MM.1S (cell line): ENCODE measurements at regions not wholly inside any gene's neighbourhood (a gene's known extent, or its start where the extent isn't known, plus 50 kb on each side); places are given as distances from the start of the nearest gene placed in this dataset.

Source experiments
- EZH2 ChIP-seq: fragments of 300-600 bp; sonication (generic); optimal IDR thresholded peaks from 2 replicates; pipeline ENCODE3; 2017; ENCODE audit warnings: low read depth, mild to moderate bottlenecking, antibody characterized with exemption, low read length, mixed read lengths
- TF ChIP-seq, protein P1 (sequence below): fragments of 300-600 bp; sonication (generic); IDR thresholded peaks from 2 replicates; pipeline ENCODE4 v1.5.1; 2016; ENCODE audit warnings: antibody characterized with exemption, low read length, mixed read lengths

DNA sequence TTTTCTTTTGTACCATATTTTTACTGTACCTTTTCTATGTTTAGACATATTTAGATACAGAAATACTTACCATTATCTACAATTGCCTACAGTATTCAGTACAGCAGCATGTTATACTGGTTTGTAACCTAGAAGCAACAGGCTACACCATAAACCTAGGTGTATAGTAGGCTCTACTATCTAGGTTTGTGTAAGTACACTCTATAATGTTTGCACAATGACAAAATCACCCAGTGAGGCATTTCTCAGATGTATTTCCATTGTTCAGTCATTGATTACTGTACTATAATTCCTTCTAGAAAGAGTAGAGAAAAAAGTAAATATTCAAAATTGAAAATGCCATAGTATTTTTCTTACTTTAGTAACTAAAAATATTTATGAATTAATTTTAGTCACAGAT lies 490.1 kb upstream of the REG3G start:
- TF ChIP-seq, protein P1, sequence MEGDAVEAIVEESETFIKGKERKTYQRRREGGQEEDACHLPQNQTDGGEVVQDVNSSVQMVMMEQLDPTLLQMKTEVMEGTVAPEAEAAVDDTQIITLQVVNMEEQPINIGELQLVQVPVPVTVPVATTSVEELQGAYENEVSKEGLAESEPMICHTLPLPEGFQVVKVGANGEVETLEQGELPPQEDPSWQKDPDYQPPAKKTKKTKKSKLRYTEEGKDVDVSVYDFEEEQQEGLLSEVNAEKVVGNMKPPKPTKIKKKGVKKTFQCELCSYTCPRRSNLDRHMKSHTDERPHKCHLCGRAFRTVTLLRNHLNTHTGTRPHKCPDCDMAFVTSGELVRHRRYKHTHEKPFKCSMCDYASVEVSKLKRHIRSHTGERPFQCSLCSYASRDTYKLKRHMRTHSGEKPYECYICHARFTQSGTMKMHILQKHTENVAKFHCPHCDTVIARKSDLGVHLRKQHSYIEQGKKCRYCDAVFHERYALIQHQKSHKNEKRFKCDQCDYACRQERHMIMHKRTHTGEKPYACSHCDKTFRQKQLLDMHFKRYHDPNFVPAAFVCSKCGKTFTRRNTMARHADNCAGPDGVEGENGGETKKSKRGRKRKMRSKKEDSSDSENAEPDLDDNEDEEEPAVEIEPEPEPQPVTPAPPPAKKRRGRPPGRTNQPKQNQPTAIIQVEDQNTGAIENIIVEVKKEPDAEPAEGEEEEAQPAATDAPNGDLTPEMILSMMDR, result no peak
- no peak for TF ChIP-seq EZH2
